Renal cortex interstitium (tissue), 11 donors: ENCODE measurements at regions not wholly inside any gene's neighbourhood (a gene's known extent, or its start where the extent isn't known, plus 50 kb on each side); places are given as distances from the start of the nearest gene placed in this dataset.
"Not testable (repeated sequence)": the region's sequence is repeated elsewhere in the genome, so short reads cannot be mapped to it uniquely, and the experiment has no call there.

Source experiments
- DNase-seq, 11 donors: peaks; one replicate each; pipeline ENCODE4 v3.0.0-alpha.2; 2013; ENCODE audit warnings: low read depth in 9 of 11, low spot score in 4 of 11; ENCODE audit errors: extremely low read depth in 1 of 11

DNA sequence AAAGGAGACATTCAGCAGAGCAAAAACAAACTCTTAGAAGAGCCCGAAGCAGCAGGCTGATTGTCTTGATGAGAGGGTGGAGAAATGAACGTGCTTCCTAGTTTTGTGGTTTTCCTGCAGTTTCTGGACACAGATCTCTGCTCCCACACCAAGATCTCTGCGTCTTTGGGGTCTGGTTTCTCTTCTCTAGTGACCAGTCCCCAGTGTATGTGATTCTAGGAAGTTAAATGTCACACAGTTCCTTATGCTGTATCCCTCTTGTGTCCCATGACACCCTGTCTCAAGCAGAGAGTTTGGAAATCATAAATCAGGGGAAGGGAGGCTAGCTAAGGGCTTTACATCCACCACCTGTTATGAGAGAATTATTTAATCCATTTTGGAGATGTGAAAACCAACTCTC lies 55.4 kb upstream of the KLF14 start:
- no peak for DNase-seq

- no peak for DNase-seq
These were observed 57.7 kb upstream of the KLF14 start for GRCh38 chr7:130791746-130792145.

DNA sequence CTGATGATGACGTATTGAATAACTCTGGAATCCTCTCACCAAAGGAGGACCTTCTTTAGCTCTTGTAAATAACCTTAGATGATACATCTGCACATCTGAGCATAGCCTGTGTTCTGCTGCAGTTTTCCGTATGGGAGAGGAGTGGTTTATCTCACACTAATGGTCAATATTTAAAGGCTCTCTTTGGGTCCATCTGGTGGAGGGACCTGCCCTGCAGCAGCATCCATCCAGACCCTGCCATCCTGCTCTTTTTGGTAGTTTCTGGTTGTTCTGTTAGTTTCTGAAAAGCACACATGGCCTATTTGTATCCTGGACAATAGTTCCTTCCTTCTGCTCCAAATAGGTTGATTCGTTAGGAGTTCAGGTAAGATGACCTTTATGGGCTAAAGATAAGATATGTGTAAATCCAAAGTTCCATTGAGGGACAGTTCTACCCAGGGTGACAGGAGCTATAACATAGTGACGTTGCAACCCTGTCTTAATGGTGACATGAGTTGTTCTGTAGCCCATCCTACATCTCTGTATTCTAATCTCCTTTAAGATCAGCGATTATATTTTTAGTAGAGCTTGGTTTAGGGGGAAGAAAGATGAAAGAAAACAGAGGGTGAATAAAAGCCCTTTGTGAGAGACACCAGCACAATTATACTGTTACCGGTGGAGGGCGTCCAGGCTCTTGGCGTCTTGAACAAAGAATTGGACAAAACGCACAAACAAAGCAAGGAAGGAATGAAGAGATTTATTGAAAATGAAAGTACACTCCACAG lies 60.0 kb upstream of the KLF14 start:
- DNase-seq: no peak

DNA sequence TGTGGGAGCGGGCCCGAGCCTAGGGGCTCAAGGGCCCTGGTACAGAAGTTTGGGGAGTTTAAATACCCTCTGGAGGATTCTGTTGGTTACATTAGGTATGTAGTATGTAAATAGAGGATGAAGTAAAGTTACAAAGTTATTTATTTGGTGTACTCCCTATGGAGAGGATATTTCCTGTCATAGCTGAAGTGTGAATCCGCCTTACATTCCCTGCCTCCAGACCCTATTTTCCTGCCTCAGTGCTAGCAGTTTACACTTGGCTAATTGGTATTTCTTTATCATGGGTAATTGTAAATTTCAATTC lies 60.6 kb upstream of the KLF14 start:
- DNase-seq: no peak

GRCh38 chr7:130796425-130796824 lies 62.4 kb upstream of the KLF14 start:
- not testable (repeated sequence) for DNase-seq

GRCh38 chr7:130803127-130803526 lies 69.1 kb upstream of the KLF14 start:
- no peak for DNase-seq

DNA sequence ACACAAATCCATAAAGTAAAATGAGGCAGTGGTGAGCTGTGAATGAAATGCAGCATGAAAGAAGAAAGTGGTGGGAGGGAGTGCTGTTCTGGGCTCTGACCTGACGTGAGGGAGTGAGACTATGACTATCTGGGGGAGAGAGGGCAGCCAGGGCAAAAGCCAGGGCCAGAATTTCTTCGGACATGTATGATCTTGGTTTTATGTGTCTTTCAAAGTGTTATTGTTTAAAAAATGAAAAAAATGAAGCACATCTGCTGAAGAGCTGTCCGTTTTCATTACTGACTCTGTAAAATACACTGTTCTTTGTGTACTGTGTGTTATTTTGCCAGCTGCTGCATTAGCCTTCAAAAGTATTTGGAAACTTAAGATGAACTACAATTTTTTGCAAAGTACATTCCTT lies 70.2 kb upstream of the KLF14 start:
- peak in 5 of 11 donors; percentile 9 to 22 (median 17) for DNase-seq

- not testable (repeated sequence) for DNase-seq
These were observed 78.8 kb upstream of the KLF14 start for GRCh38 chr7:130812819-130813218.

DNA sequence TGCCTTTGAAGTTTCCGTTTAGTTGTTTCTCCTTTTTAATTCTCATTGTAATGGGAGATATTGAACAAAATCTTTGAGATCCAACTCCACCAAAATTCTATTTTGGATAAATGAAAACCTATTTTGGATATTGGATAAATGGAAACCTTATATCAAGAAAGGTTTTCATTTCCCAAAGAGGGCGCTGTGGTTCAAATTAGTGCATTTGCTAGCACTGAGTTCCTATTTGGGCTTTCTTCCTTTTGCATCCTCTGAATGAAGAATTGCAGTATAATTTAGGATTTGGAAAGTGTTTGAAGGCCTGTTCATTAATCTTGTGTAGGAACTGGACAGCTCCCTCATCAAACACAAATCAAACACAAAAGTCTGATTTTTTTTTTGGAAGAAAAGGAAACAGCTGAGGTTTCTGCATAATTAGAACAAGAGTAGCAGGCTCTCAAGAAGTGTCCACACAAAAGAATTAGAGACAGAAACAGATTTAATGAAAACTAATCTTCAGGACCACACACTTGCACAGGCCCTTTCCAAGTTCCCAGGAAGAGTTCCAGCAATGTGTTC lies 80.8 kb upstream of the KLF14 start:
- peak in 3 of 11 donors; percentile 18 to 34 (median 31) for DNase-seq

DNA sequence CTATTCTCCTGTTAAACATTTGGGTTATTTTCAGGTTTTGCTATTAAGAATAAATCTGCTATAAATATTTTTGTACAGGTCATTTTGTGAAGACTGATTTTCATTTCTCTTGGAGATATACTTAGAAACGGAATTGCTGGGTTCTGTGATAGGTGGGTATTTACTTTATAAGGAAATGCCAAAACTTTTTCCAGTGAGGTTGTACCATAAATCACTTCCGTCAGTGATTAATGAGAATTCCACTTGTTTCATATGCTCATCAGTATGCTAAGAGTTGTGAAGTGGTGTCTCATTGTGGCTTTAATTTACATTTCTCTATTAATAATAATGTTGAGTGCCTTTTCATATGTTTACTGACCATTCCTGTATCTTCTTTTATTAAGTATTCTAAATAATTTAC lies 84.0 kb upstream of the KLF14 start:
- DNase-seq: no peak

- DNase-seq: no peak
These were observed 87.9 kb upstream of the KLF14 start for GRCh38 chr7:130821864-130822263.

GRCh38 chr7:130822642-130823041 lies 88.6 kb upstream of the KLF14 start:
- no peak for DNase-seq

DNA sequence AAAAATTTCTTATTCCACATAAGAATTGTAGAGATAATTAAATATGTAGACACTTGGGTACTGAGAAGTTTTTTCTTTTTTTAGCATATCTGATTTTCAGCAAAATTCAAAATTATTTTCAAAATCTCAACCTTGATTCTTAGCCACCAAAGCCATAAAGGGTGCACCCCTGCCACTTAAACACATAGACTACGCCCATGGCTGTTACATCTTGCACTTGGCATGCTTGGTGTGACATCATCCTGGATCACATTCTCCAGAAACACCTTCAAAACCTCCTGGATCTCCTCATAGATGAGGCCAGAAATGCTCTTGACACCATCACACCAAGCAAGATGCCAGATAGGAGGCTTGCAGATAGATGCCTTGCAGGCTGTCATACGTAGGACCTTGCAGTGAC lies 89.1 kb upstream of the KLF14 start:
- no peak for DNase-seq

- DNase-seq: no peak
These were observed 91.8 kb upstream of the KLF14 start for GRCh38 chr7:130825819-130826218.

DNA sequence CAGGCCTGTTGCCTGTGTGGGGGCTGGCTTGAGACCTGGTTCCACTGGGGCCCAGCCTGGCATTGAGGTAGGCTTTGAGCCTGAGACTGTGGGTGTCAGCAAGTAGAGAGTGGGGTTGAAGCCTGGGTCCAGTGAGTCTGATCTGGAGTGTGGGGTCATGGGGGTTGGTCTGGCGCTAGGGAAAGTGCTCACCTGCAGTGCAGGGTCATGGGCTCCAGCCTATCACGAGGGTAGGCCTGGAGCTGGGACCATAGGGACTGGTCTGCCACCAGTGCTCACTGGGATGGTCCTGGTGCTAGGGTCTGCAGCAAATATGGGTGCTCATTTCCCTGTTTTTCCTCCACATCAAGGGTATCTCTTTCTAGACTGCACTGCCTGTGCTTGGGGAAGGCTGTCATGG lies 95.4 kb upstream of the KLF14 start:
- no peak for DNase-seq

GRCh38 chr7:130831322-130831721 lies 97.3 kb upstream of the KLF14 start:
- no peak for DNase-seq

DNA sequence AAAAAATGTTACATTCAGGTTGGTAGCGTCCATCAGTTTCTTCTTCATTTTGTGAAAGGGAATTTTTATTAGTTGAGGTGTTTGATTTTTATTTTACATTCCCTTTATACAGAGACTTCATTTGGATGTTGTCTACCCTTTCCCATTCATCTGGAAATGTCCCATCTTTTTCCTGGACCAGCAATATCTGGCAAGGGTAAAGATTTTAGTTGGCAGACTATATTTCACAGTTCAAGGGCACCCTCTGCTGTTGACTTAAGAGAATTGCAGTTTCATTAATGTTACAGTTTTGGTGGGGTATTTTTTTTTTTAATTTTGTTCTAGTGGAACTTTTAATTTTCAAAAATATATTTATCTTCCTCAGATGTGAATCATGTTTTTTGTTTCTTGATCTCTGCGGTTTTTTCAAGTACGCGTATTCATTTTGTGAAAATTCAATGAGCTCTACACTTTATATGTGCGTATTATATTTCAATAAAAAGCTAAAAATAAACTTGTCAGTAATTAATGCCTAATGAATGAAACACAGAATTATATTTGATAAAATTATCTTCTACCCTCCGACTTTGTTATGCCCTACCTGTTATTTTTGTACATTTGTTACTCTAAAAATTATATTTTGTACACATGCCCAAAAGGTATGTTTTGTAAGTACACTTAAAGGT lies 97.9 kb upstream of the KLF14 start:
- DNase-seq: peak in 10 of 11 donors; percentile 11 to 46 (median 24)

DNA sequence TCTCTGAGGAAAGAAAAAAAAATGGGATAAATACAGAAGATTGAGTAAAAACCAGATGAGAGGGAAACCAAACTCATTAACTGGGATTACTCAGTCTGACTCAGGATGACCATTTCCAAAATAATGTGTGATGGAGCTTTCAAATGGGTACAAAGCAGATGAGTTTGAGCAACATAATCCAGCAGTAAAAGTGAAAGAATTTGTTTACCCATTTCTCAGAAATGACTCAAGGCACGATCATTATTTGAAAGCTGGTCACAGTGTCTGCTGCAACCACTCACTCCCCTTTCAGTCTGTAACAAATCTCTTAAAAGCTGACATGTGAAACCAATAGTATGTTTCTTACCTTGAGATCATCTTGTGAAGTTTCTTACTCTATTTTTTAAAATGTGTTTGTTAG lies 104.7 kb upstream of the KLF14 start:
- DNase-seq: no peak

DNA sequence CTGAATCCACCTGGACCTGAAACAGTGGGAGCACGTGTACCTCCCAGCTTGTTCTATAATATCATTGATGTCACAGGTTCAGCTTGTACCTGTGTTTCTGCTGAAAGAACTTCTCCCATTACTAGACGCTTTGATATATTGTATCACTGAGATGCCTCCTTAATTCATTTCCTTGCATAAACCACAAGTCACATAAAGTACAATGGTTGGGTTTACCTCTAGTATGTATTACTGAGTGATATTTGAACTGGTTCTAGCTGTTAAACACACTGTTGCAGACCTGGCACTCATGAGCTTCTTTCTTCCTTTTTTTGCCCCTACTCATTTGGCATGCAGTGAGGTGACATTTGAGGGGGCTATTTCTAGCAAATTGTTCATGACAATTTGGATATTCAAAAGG lies 106.6 kb upstream of the KLF14 start:
- DNase-seq: no peak

DNA sequence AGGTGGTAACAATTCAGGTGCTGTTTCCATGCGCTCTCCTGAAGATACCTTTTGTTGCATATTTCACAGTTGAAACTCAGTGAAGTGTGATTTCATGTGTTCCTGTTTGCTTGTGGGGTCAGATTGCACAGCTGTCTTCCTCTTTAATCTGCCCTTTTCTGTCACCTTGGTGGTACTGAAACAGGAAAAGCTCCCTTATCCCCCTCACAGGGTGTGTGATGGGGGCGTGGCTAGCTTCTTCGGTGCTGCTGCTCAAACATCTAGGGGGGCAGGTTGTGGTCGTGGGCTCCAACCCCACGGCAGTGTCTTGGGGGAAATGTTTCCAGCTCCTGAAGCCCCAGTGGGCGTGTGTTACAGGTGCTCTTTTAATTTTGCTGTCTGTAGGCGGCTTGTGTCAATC lies 107.4 kb upstream of the KLF14 start:
- no peak for DNase-seq

- no peak for DNase-seq
These were observed 109.7 kb upstream of the KLF14 start for GRCh38 chr7:130843703-130844102.
